ENCODE measurements at regions not wholly inside any gene's neighbourhood (a gene's known extent, or its start where the extent isn't known, plus 50 kb on each side); places are given as distances from the start of the nearest gene placed in this dataset.

DNA sequence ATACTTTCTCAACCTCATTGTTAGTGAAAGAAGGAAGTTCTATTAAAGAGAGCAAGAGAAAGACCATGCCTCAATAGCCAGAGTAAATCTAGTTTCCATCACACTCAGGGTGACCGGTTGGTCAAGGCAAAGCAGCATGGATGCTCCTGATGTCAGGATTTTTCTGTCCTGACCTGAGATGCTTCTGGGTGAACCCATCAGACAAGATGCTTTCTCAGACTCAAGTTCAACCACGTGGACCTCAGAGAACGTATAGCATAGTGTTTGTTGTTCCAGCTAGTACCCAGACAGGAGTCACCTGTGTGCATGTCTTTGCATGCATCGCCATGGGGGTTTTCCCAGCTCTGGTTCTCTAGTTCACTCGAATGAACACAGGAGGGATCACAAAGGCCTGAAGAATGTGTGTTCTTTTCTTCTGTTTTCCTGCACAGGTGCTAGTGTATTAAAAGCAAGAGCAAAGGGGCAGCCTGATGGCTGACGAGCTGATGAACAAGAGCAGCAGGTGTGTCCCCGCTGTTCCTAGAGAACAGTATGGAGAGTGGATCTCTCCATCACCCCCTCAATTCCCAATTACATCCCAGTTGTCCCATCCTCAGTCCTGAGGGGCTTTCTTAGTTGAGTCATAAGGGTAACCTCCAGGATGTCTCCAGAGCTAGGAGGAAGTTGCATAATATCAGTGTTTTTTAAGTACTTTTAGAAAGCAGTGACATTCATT is 110.5 kb upstream of the ENPP6 start:
- intact Hi-C loops (cut with DNase I): no loop called here
- no peaks in the 10 kb centered on the region for H3K27me3 ChIP-seq
- TF ChIP-seq CTCF (IDR thresholded peaks at IDR 0.05): no peak
- H3K36me3 ChIP-seq: no peaks in the 10 kb centered on the region
- ATAC-seq (no peak), DNase-seq (no peak)
- H3K27ac ChIP-seq: no peak overlapping the region
- no peak overlapping the region for H3K4me3 ChIP-seq
- H3K9me3 ChIP-seq: no peaks in the 10 kb centered on the region
- peaks cover 12% of the 10 kb centered on the region for H3K4me1 ChIP-seq

DNA sequence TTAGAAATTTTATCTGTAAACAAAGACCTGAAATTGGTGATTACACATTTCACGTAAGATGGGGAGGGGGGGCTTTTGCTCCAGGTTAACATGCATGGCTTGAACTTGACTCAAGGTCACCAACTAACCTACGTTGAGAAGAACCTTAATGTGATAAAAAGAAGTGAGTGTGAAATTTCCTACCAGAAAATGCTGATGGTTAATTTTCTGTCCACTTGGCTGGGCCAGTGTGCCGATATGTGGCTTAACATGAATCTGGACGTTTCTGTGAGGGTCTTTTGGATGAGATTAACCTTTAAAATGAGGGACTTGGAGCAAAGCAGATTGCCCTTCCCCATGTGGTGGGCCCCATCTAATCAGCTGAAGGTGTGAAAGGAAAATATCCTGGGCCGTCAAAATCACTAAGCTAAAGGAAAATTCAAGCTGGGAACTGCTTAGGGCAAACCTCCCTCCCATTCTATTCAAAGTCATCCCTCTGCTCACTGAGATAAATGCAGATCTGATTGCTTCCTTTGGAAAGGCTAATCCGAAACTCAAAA is 107.3 kb upstream of the ENPP6 start:
- Histone ChIP-seq H3K9me3 (no peaks in the 10 kb centered on the region), H3K27ac (no peak overlapping the region), H3K4me1 (no peaks in the 10 kb centered on the region), H3K4me3 (no peak overlapping the region), H3K36me3 (no peaks in the 10 kb centered on the region), H3K27me3 (no peaks in the 10 kb centered on the region)
- DNase-seq (no peak), ATAC-seq (no peak)
- intact Hi-C loops (cut with DNase I): no loop called here
- TF ChIP-seq CTCF (IDR thresholded peaks at IDR 0.05): no peak

DNA sequence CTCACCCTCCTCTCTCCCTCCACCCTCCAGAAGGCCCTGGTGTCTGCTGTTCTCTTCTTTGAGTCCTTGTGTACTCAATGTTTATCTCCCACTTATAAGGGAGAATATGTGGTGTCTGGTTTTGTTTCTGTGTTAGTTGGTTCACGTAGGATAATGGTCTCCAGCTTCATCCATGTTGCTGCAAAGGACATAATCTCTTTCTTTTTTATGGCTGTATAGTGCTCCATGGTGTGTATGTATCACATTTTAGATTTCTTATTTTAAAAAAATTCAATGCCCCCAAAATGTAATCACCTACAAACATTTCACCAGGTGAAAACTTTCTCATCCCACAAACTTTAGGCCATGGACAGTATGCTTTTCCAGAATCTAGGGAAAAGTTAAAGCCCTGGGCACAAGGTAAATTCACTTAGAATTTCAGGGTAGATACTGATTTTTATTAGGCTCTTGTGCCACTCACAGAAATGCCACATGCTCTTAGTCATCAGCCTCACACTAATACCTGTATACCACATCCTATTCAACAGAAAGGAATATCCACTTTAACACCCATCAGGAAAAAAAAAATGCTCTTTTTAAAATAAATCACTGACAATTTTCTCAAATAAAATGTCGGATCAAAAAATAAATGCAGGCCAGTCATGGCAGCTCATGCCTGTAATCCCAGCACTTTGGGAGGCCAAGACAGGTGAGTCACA is 104.8 kb upstream of the ENPP6 start:
- H3K4me3 ChIP-seq: no peak overlapping the region
- DNase-seq (no peak), ATAC-seq (no peak)
- no peaks in the 10 kb centered on the region for H3K9me3 ChIP-seq
- intact Hi-C loops (cut with DNase I): no loop called here
- H3K27ac ChIP-seq: no peak overlapping the region
- no peaks in the 10 kb centered on the region for H3K4me1 ChIP-seq
- no peaks in the 10 kb centered on the region for H3K36me3 ChIP-seq
- H3K27me3 ChIP-seq: no peaks in the 10 kb centered on the region
- no peak for TF ChIP-seq CTCF (IDR thresholded peaks at IDR 0.05)

DNA sequence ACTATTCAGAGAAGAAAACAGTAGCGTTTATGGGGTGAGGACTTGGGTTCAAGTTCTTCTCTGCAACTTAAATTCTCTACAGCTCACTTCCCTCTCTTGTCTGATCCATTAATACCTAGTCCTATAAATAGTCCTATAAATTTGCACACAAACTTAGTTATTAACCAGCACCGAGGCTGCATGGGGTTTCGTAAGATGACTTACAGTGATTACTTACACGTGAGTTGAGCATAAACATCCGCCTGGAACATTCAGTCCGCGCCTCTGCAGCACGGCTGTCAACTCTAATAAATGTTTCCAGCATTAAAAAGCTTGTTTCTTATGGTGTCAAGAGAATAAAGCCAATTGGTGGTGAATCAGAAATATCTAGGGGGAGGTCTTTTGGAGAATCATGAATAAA is 103.0 kb upstream of the ENPP6 start:
- no peaks in the 10 kb centered on the region for H3K4me1 ChIP-seq
- H3K36me3 ChIP-seq: no peaks in the 10 kb centered on the region
- no peaks in the 10 kb centered on the region for H3K27me3 ChIP-seq
- H3K9me3 ChIP-seq: no peaks in the 10 kb centered on the region
- intact Hi-C loops (cut with DNase I): no loop called here
- no peak overlapping the region for H3K4me3 ChIP-seq
- ATAC-seq (no peak), DNase-seq (no peak)
- no peak for TF ChIP-seq CTCF (IDR thresholded peaks at IDR 0.05)
- no peak overlapping the region for H3K27ac ChIP-seq

GRCh38 chr4:184318852-184319251 is 101.2 kb upstream of the ENPP6 start:
- ATAC-seq (no peak), DNase-seq (no peak)
- H3K27me3 ChIP-seq: no peaks in the 10 kb centered on the region
- H3K27ac ChIP-seq: no peak overlapping the region
- TF ChIP-seq CTCF (IDR thresholded peaks at IDR 0.05): no peak
- no peaks in the 10 kb centered on the region for H3K9me3 ChIP-seq
- H3K4me1 ChIP-seq: no peaks in the 10 kb centered on the region
- no peaks in the 10 kb centered on the region for H3K36me3 ChIP-seq
- intact Hi-C loops (cut with DNase I): no loop called here
- H3K4me3 ChIP-seq: no peak overlapping the region

All from upper lobe of right lung (tissue), 1 donor.